ENCODE measurements at regions not wholly inside any gene's neighbourhood (a gene's known extent, or its start where the extent isn't known, plus 50 kb on each side); places are given as distances from the start of the nearest gene placed in this dataset.

DNA sequence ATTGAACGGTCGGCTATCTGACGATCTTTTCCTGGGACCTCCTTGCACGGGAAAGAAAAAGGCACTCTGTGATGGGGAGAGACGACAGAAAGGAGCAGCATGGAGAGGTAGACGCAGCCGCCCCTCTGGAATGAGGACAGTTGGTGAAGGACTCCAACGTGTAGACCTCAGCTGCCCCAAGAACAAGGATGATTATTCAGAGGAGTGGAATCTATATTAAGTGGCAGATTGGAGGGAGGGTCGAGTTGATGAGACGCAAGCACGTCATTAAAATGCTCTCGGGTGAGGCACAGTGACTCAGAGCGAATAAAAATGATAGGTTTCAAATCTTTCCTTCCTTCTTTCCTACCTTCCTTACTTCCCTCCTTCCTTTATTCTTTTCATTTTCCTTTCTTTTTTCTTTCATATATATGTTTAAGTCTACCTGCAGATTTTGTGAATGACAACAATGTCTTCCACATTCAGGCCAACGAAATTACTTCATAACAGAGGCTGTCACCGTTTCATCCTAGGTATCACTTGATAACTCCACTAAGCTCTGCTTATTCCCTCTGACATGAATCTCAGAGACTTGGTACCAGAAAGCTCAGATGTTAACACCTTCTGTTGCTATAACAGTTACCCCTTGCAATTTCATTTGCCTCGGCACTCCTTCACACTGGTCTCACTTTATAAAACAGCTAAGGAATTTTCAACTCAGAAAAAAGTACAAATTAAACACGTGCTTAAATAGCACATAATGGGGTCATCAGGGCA, 110.0 kb upstream of the PPARGC1A start:
- DNase-seq (ENCODE audit: extremely low read depth in 1 of 4, low spot score in 3 of 4), result no peak

More for the DNA sequence above, 110.0 kb upstream of the PPARGC1A start:
- H3K27ac ChIP-seq (ENCODE audit: extremely low read depth, low read depth, low read length), result no peak overlapping the region
- no peaks in the 10 kb centered on the region for H3K9me1 ChIP-seq (ENCODE audit: control insufficient read depth, insufficient read depth, low read length)
- FAIRE-seq (no peak), ATAC-seq (no peak)
- H2AFZ ChIP-seq (ENCODE audit: low read depth, low read length), result no peak overlapping the region
- no peak overlapping the region for H3K9ac ChIP-seq (ENCODE audit: insufficient read depth in 1 of 2, low read depth in 2 of 2, low read length in 2 of 2)
- no peaks in the 10 kb centered on the region for H3K36me3 ChIP-seq (ENCODE audit: control insufficient read depth, insufficient read depth, low read length)
- intact Hi-C loops (cut with micrococcal nuclease) (no loop called here), in situ Hi-C loops (cut with MboI) (no loop called here)
- ChIA-PET CTCF (ENCODE audit: low intra/inter-chr PET ratio) (no interaction called here), POLR2A (no interaction called here)
- no peak overlapping the region for H3K4me3 ChIP-seq
- H3K9me3 ChIP-seq (replicated peaks; ENCODE audit: control insufficient read depth, insufficient read depth, low read depth, low read length), result no peaks in the 10 kb centered on the region
- no peaks in the 10 kb centered on the region for H3K79me2 ChIP-seq (ENCODE audit: control insufficient read depth, insufficient read depth, low read length)
- BruUV-seq (replicated peaks), result no TSS peak
- no peaks in the 10 kb centered on the region for H3K4me1 ChIP-seq (replicated peaks in 1 of 2; ENCODE audit: control insufficient read depth in 2 of 2, insufficient read depth in 2 of 2, low read length in 2 of 2)
- no peaks in the 10 kb centered on the region for H3K27me3 ChIP-seq (ENCODE audit: control insufficient read depth in 2 of 2, insufficient read depth in 2 of 2, low read length in 2 of 2)
- WGBS (ENCODE audit: insufficient coverage, low coverage, missing lambda C conversion rate), result under 1% methylated on average over 16 of the region's 17 CpGs
- no peaks in the 10 kb centered on the region for H4K20me1 ChIP-seq (replicated peaks; ENCODE audit: control insufficient read depth, insufficient read depth, low read length)
- TF ChIP-seq, protein P1, sequence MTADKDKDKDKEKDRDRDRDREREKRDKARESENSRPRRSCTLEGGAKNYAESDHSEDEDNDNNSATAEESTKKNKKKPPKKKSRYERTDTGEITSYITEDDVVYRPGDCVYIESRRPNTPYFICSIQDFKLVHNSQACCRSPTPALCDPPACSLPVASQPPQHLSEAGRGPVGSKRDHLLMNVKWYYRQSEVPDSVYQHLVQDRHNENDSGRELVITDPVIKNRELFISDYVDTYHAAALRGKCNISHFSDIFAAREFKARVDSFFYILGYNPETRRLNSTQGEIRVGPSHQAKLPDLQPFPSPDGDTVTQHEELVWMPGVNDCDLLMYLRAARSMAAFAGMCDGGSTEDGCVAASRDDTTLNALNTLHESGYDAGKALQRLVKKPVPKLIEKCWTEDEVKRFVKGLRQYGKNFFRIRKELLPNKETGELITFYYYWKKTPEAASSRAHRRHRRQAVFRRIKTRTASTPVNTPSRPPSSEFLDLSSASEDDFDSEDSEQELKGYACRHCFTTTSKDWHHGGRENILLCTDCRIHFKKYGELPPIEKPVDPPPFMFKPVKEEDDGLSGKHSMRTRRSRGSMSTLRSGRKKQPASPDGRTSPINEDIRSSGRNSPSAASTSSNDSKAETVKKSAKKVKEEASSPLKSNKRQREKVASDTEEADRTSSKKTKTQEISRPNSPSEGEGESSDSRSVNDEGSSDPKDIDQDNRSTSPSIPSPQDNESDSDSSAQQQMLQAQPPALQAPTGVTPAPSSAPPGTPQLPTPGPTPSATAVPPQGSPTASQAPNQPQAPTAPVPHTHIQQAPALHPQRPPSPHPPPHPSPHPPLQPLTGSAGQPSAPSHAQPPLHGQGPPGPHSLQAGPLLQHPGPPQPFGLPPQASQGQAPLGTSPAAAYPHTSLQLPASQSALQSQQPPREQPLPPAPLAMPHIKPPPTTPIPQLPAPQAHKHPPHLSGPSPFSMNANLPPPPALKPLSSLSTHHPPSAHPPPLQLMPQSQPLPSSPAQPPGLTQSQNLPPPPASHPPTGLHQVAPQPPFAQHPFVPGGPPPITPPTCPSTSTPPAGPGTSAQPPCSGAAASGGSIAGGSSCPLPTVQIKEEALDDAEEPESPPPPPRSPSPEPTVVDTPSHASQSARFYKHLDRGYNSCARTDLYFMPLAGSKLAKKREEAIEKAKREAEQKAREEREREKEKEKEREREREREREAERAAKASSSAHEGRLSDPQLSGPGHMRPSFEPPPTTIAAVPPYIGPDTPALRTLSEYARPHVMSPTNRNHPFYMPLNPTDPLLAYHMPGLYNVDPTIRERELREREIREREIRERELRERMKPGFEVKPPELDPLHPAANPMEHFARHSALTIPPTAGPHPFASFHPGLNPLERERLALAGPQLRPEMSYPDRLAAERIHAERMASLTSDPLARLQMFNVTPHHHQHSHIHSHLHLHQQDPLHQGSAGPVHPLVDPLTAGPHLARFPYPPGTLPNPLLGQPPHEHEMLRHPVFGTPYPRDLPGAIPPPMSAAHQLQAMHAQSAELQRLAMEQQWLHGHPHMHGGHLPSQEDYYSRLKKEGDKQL (CRISPR knock-in tag; IDR thresholded peaks at IDR 0.05; ENCODE audit: borderline replicate concordance), result no peak
- H3K4me2 ChIP-seq (ENCODE audit: insufficient read depth, low read length), result no peak overlapping the region
